ENCODE measurements at regions not wholly inside any gene's neighbourhood (a gene's known extent, or its start where the extent isn't known, plus 50 kb on each side); places are given as distances from the start of the nearest gene placed in this dataset.
A peak's percentile ranks its signal among the peaks of the same experiment; 100 is the strongest.

DNA sequence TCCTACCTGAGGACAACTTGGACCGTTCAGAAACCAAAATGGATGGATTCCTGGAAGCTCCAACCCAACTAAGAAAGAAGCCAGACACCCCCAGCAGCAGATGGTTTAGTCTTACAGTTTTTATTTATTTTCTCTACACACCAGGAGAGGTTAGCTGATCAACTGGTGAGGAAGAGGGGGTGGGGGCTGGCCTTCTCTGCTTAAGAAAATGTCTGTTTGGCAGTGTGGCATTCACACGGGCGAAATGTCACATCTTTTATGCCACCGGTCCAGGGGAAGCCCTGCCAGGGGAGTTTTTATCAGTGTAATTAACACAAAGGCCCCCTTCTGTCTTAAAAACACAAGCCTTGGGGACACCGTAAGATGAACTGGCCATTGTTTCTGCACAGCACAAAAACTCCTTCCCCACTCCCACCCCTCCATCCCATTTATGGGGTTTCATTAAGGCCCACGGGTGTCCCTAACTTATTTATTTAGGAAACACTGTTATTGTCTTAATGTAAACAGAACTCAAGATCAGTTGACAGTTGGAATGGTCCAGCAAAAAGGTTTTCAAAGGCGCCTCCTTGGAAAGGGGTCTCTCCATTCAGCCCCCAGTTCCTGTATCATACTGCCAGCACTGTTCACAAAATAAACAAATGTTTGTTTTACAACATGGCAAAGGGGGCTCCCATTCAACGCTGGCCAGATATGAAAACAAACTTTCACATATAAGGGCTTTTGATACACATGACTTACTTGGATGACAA is 217.0 kb downstream of the C1D start:
- TF ChIP-seq, protein P1, sequence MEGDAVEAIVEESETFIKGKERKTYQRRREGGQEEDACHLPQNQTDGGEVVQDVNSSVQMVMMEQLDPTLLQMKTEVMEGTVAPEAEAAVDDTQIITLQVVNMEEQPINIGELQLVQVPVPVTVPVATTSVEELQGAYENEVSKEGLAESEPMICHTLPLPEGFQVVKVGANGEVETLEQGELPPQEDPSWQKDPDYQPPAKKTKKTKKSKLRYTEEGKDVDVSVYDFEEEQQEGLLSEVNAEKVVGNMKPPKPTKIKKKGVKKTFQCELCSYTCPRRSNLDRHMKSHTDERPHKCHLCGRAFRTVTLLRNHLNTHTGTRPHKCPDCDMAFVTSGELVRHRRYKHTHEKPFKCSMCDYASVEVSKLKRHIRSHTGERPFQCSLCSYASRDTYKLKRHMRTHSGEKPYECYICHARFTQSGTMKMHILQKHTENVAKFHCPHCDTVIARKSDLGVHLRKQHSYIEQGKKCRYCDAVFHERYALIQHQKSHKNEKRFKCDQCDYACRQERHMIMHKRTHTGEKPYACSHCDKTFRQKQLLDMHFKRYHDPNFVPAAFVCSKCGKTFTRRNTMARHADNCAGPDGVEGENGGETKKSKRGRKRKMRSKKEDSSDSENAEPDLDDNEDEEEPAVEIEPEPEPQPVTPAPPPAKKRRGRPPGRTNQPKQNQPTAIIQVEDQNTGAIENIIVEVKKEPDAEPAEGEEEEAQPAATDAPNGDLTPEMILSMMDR (IDR thresholded peaks at IDR 0.05; ENCODE audit: extremely low read depth, missing control alignments), result no peak
- DNase-seq (ENCODE audit: low spot score), result no peak

GRCh38 chr2:67846370-67847070 is 216.3 kb downstream of the C1D start:
- TF ChIP-seq, protein P1 (IDR thresholded peaks at IDR 0.05; ENCODE audit: extremely low read depth, missing control alignments), result peak; percentile 63

DNA sequence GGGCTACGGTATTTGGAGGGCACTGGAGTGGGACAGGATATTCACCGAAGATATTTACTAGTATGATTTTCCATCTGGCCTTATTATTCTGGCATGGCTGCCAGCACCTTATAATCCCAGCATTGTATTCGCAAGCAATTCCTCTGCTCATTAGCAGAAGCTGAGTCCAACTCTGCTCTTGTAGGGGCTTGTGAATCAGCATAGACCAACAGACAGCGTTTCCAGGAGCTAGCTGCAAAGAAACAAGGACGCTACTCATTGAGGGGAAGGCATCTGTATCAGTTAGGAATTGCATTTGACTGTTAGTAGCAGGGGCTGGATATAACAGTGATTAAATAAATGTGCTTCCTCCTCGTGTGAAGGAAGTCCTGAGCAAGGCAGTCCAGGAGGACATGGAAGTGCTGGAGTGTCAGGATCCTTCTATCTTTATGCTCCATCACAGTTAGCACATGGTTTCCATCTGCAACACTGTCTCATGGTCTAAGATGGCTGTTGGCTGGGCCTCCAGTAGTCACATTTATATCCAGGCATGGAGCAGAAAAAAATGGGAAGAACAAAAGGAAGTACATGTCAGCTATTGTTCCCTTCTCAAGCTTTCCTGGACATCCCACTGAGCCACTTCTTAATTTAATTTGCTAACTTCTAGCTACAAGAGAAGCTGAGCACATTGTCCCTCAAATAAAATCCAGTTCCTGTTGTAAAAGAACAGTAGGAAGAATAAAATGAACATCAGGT is 214.1 kb downstream of the C1D start:
- TF ChIP-seq, protein P1 (IDR thresholded peaks at IDR 0.05; ENCODE audit: extremely low read depth, missing control alignments), result no peak
- no peak for DNase-seq (ENCODE audit: low spot score)

More at GRCh38 chr2:67846370-67847070, 216.3 kb downstream of the C1D start:
- peak; percentile 58 for DNase-seq (ENCODE audit: low spot score)

GRCh38 chr2:67851016-67851415 is 211.8 kb downstream of the C1D start:
- TF ChIP-seq, protein P1 (IDR thresholded peaks at IDR 0.05; ENCODE audit: extremely low read depth, missing control alignments), result no peak
- DNase-seq (ENCODE audit: low spot score), result no peak

- TF ChIP-seq, protein P1 (IDR thresholded peaks at IDR 0.05; ENCODE audit: extremely low read depth, missing control alignments), result no peak
- no peak for DNase-seq (ENCODE audit: low spot score)
Measured at GRCh38 chr2:67851956-67852824, 210.6 kb downstream of the C1D start.

DNA sequence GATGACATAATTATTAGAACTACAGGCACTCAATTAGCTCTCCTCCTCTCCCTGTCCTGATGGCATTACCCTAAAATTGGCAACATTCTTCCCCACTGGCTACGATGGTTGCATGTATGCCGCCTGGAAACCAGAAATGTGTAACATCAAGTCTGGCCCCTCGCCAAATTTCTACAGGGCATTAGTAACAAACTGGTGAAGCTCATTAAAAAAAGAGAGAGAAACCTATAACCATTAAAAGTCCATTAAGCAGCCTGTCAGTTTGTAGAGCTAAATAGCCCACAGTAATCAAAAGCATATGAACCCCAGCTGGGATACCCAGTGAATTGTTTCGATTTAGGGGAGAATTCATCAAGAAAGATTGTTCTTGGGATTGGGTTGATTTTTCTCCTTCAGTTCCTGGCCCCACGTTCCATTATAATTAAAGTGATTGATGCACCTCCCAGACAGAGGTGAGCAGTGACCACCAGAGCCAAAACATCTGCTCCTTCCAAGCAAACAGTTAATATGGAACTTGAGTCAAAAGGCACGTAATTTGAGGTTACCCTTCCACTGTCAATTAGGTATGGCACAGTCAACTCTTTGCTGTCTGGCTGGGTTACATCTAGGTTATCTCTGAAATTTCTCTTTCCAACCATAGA is 208.6 kb downstream of the C1D start:
- TF ChIP-seq, protein P1 (IDR thresholded peaks at IDR 0.05; ENCODE audit: extremely low read depth, missing control alignments), result no peak
- DNase-seq (ENCODE audit: low spot score), result no peak

Data from GM20000 (cell line).